ENCODE measurements at regions not wholly inside any gene's neighbourhood (a gene's known extent, or its start where the extent isn't known, plus 50 kb on each side); places are given as distances from the start of the nearest gene placed in this dataset.
A peak's percentile ranks its signal among the peaks of the same experiment; 100 is the strongest.

GRCh38 chr10:121113385-121113696 is 262.2 kb downstream of the WDR11 start:
- RAD21 ChIA-PET (ENCODE audit: low non-redundant PET in 1 of 2, low total read pairs in 2 of 2, uncharacterized antibody in 2 of 2, unreplicated experiment in 2 of 2): no interaction called here
- Histone ChIP-seq H3K9ac (ENCODE audit: low read length) (no peak overlapping the region), H3K9me3 (ENCODE audit: control insufficient read depth in 1 of 2, insufficient read depth in 1 of 2, low read depth in 1 of 2, low read length in 2 of 2) (no peaks in the 10 kb centered on the region), H3K36me3 (ENCODE audit: control insufficient read depth in 1 of 2, insufficient read depth in 2 of 2, low read length in 2 of 2) (no peaks in the 10 kb centered on the region), H4K20me1 (ENCODE audit: insufficient read depth) (no peaks in the 10 kb centered on the region), H3K4me3 (replicated peaks in 1 of 2; ENCODE audit: low read depth in 1 of 2, low read length in 2 of 2) (no peak overlapping the region; a peak in 1 of 4 replicates), H3K27ac (ENCODE audit: low read depth, low read length) (no peak overlapping the region), H3K27me3 (ENCODE audit: insufficient read depth, low read length) (no peaks in the 10 kb centered on the region), H3K79me2 (ENCODE audit: insufficient read depth, low read length) (no peaks in the 10 kb centered on the region), H3K9me2 (ENCODE audit: insufficient read depth) (no peaks in the 10 kb centered on the region), H2AFZ (ENCODE audit: low read depth, low read length, poor library complexity, severe bottlenecking) (no peak overlapping the region), H3K4me2 (ENCODE audit: low read length) (peak overlapping the region; percentile 42), H3K4me1 (ENCODE audit: control insufficient read depth in 1 of 2, insufficient read depth in 2 of 2, low read length in 2 of 2) (peaks cover 16 to 20% of the 10 kb centered on the region in 2 experiments)
- CTCF ChIA-PET: no interaction called here
- DNase-seq (ENCODE audit: low read depth, low spot score) (peak; percentile 34), ATAC-seq (peak; percentile 80)
- POLR2A ChIA-PET: no interaction called here
- intact Hi-C loops (cut with micrococcal nuclease): no loop called here
- no TSS peak for BruUV-seq (replicated peaks)
- TF ChIP-seq JUND (IDR thresholded peaks at IDR 0.05) (peak; percentile 59; the same call in 1 of the 2 replicates), CBX3 (IDR thresholded peaks at IDR 0.05; ENCODE audit: low read depth) (0 out of 2 replicates have a peak, but pooled peaks have one; percentile 48), SP1 (IDR thresholded peaks at IDR 0.05; ENCODE audit: low read depth) (peak; percentile 25; the same call in 1 of the 2 replicates), FOSL1 (IDR thresholded peaks at IDR 0.05; ENCODE audit: low read depth) (peak; percentile 78), ZBTB33 (IDR thresholded peaks at IDR 0.05; ENCODE audit: extremely low read depth, insufficient replicate concordance, low read length) (no peak), ZNF274 (IDR thresholded peaks at IDR 0.05; ENCODE audit: low read depth, low read length) (no peak), ELF1 (IDR thresholded peaks at IDR 0.05; ENCODE audit: borderline replicate concordance, low read depth) (no peak), SRF (IDR thresholded peaks at IDR 0.05; ENCODE audit: low read depth) (no peak)
- TF ChIP-seq, protein P1, sequence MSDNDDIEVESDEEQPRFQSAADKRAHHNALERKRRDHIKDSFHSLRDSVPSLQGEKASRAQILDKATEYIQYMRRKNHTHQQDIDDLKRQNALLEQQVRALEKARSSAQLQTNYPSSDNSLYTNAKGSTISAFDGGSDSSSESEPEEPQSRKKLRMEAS (IDR thresholded peaks at IDR 0.05): 0 out of 2 replicates have a peak, but pooled peaks have one; percentile 10

DNA sequence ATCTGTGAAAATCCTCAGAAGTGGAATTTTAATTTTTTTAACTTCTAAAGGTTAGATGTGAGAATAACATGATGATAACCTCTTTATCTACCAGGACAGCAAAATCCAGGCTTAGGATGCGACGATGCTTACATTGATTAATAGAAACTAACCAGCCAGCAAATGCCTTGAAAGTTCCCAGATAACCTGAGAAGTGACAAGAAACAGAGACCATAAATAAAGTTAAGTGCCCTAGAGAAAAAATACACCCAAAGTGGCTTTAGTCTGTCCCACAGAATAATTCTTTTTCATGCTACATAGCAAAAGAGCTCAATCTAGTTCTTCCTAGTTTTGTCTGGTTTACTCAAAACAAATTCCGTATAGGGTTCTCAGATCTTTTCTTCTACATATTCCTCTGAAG is 262.7 kb downstream of the WDR11 start:
- Histone ChIP-seq H3K27me3 (ENCODE audit: insufficient read depth, low read length) (no peaks in the 10 kb centered on the region), H4K20me1 (ENCODE audit: insufficient read depth) (no peaks in the 10 kb centered on the region), H3K27ac (ENCODE audit: low read depth, low read length) (no peak overlapping the region), H2AFZ (ENCODE audit: low read depth, low read length, poor library complexity, severe bottlenecking) (no peak overlapping the region), H3K4me2 (ENCODE audit: low read length) (peak overlapping the region; percentile 42), H3K9ac (ENCODE audit: low read length) (no peak overlapping the region), H3K36me3 (ENCODE audit: control insufficient read depth in 1 of 2, insufficient read depth in 2 of 2, low read length in 2 of 2) (no peaks in the 10 kb centered on the region), H3K4me1 (ENCODE audit: control insufficient read depth in 1 of 2, insufficient read depth in 2 of 2, low read length in 2 of 2) (peaks cover 16 to 20% of the 10 kb centered on the region in 2 experiments), H3K9me2 (ENCODE audit: insufficient read depth) (no peaks in the 10 kb centered on the region), H3K9me3 (ENCODE audit: control insufficient read depth in 1 of 2, insufficient read depth in 1 of 2, low read depth in 1 of 2, low read length in 2 of 2) (no peaks in the 10 kb centered on the region), H3K4me3 (replicated peaks in 1 of 2; ENCODE audit: low read depth in 1 of 2, low read length in 2 of 2) (no peak overlapping the region), H3K79me2 (ENCODE audit: insufficient read depth, low read length) (no peaks in the 10 kb centered on the region)
- ATAC-seq (no peak), DNase-seq (ENCODE audit: low read depth, low spot score) (no peak)
- intact Hi-C loops (cut with micrococcal nuclease): no loop called here
- ChIA-PET POLR2A (no interaction called here), RAD21 (ENCODE audit: low non-redundant PET in 1 of 2, low total read pairs in 2 of 2, uncharacterized antibody in 2 of 2, unreplicated experiment in 2 of 2) (no interaction called here), CTCF (no interaction called here)
- TF ChIP-seq, protein P2, sequence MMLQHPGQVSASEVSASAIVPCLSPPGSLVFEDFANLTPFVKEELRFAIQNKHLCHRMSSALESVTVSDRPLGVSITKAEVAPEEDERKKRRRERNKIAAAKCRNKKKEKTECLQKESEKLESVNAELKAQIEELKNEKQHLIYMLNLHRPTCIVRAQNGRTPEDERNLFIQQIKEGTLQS (IDR thresholded peaks at IDR 0.05): no peak
- TF ChIP-seq POLR2A (IDR thresholded peaks at IDR 0.05; ENCODE audit: borderline replicate concordance, extremely low read depth, insufficient read depth, insufficient read length) (no peak), POLR2AphosphoS5 (IDR thresholded peaks at IDR 0.05; ENCODE audit: low read depth, low read length) (no peak), SIN3A (IDR thresholded peaks at IDR 0.05; ENCODE audit: low read depth) (no peak), CEBPB (IDR thresholded peaks at IDR 0.05; ENCODE audit: low read depth) (no peak), YY1 (IDR thresholded peaks at IDR 0.05; ENCODE audit: extremely low read depth, insufficient replicate concordance, low read depth, low read length) (no peak), SP1 (IDR thresholded peaks at IDR 0.05; ENCODE audit: low read depth) (no peak), ZNF274 (IDR thresholded peaks at IDR 0.05; ENCODE audit: low read depth, low read length) (no peak), TCF7L2 (IDR thresholded peaks at IDR 0.05; ENCODE audit: borderline replicate concordance, extremely low read depth, insufficient read depth, insufficient read length) (no peak), CBX3 (IDR thresholded peaks at IDR 0.05; ENCODE audit: low read depth) (no peak), FOSL1 (IDR thresholded peaks at IDR 0.05; ENCODE audit: low read depth) (no peak), SRF (IDR thresholded peaks at IDR 0.05; ENCODE audit: low read depth) (no peak)
- TF ChIP-seq, protein P1 (IDR thresholded peaks at IDR 0.05): no peak
- BruUV-seq (replicated peaks): no TSS peak
